Lower leg skin (tissue), 3 donors: ENCODE measurements at regions not wholly inside any gene's neighbourhood (a gene's known extent, or its start where the extent isn't known, plus 50 kb on each side); places are given as distances from the start of the nearest gene placed in this dataset.

ENCODE experiments used
- POLR2A ChIP-seq, 2 donors: fragments of 450-650 bp; IDR thresholded peaks; one replicate each; pipeline ENCODE4 v1.6.1; 2016 to 2017; ENCODE audit warnings: antibody characterized with exemption in 2 of 2, mild to moderate bottlenecking in 1 of 2, moderate library complexity in 1 of 2
- TF ChIP-seq, protein P1 (sequence below), 3 donors: fragments of 450-650 bp; IDR thresholded peaks; one replicate each; pipeline ENCODE4 v1.5.1; 2016; ENCODE audit warnings: antibody characterized with exemption in 3 of 3, mild to moderate bottlenecking in 3 of 3, moderate library complexity in 2 of 3

DNA sequence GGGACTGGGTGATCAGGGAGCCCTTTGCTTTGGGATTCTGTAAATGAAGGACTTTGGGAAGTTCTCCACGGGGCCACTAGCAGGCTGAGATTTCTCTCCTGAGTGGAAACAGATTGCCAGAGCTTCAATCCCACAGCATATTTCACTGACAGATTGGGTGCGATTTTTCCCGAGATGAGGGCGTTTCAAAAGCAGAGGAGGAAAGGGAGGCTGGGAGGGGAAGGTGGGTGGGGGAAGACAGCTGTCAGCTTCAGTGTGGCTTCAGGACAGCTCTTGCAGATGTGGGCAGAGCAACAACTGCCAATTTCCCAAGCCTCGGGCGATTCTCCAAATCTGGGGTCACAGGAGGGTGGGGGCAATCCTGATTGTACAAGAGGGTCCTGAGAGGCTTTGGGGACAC, 258.5 kb upstream of the ADRA1B start:
- TF ChIP-seq, protein P1, sequence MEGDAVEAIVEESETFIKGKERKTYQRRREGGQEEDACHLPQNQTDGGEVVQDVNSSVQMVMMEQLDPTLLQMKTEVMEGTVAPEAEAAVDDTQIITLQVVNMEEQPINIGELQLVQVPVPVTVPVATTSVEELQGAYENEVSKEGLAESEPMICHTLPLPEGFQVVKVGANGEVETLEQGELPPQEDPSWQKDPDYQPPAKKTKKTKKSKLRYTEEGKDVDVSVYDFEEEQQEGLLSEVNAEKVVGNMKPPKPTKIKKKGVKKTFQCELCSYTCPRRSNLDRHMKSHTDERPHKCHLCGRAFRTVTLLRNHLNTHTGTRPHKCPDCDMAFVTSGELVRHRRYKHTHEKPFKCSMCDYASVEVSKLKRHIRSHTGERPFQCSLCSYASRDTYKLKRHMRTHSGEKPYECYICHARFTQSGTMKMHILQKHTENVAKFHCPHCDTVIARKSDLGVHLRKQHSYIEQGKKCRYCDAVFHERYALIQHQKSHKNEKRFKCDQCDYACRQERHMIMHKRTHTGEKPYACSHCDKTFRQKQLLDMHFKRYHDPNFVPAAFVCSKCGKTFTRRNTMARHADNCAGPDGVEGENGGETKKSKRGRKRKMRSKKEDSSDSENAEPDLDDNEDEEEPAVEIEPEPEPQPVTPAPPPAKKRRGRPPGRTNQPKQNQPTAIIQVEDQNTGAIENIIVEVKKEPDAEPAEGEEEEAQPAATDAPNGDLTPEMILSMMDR (IDR thresholded peaks at IDR 0.05), result no peak
- no peak for TF ChIP-seq POLR2A (IDR thresholded peaks at IDR 0.05)
